ENCODE measurements at regions not wholly inside any gene's neighbourhood (a gene's known extent, or its start where the extent isn't known, plus 50 kb on each side); places are given as distances from the start of the nearest gene placed in this dataset.
A peak's percentile ranks its signal among the peaks of the same experiment; 100 is the strongest.

- TF ChIP-seq SIN3A (IDR thresholded peaks at IDR 0.05; ENCODE audit: borderline replicate concordance, insufficient read depth, low read length) (no peak), TAF1 (IDR thresholded peaks at IDR 0.05; ENCODE audit: borderline replicate concordance, insufficient read depth, low read length) (no peak), REST (IDR thresholded peaks at IDR 0.05; ENCODE audit: insufficient read depth in 1 of 2, low read depth in 2 of 2, low read length in 2 of 2) (no peak), POLR2AphosphoS5 (IDR thresholded peaks at IDR 0.05; ENCODE audit: low read depth, low read length) (no peak), FOXP2 (optimal IDR thresholded peaks at IDR 0.05; ENCODE audit: borderline replicate concordance, extremely low read depth, extremely low read length, insufficient read depth) (no peak)
Measured at GRCh38 chr2:15729709-15730544, 138.3 kb downstream of the DDX1 start.

- TF ChIP-seq TAF1 (IDR thresholded peaks at IDR 0.05; ENCODE audit: borderline replicate concordance, insufficient read depth, low read length), result no peak
- peak; percentile 98 for TF ChIP-seq FOXP2 (optimal IDR thresholded peaks at IDR 0.05; ENCODE audit: borderline replicate concordance, extremely low read depth, extremely low read length, insufficient read depth)
- TF ChIP-seq POLR2AphosphoS5 (IDR thresholded peaks at IDR 0.05; ENCODE audit: low read depth, low read length), result peak; percentile 34; the same call in 1 of the 2 replicates
- peak; percentile 65; the same call in 1 of the 2 replicates for TF ChIP-seq SIN3A (IDR thresholded peaks at IDR 0.05; ENCODE audit: borderline replicate concordance, insufficient read depth, low read length)
- TF ChIP-seq REST (IDR thresholded peaks at IDR 0.05; ENCODE audit: insufficient read depth in 1 of 2, low read depth in 2 of 2, low read length in 2 of 2), result peak in 1 of 2 experiments; percentile 53; a peak in 1 of 4 replicates
Measured at GRCh38 chr2:15730545-15731212, 139.0 kb downstream of the DDX1 start.

GRCh38 chr2:15731213-15731888 lies 139.7 kb downstream of the DDX1 start:
- TF ChIP-seq TAF1 (IDR thresholded peaks at IDR 0.05; ENCODE audit: borderline replicate concordance, insufficient read depth, low read length) (no peak), FOXP2 (optimal IDR thresholded peaks at IDR 0.05; ENCODE audit: borderline replicate concordance, extremely low read depth, extremely low read length, insufficient read depth) (no peak), SIN3A (IDR thresholded peaks at IDR 0.05; ENCODE audit: borderline replicate concordance, insufficient read depth, low read length) (no peak), POLR2AphosphoS5 (IDR thresholded peaks at IDR 0.05; ENCODE audit: low read depth, low read length) (no peak), REST (IDR thresholded peaks at IDR 0.05; ENCODE audit: insufficient read depth in 1 of 2, low read depth in 2 of 2, low read length in 2 of 2) (no peak)

GRCh38 chr2:15731889-15732271 lies 140.2 kb downstream of the DDX1 start:
- TF ChIP-seq TAF1 (IDR thresholded peaks at IDR 0.05; ENCODE audit: borderline replicate concordance, insufficient read depth, low read length) (no peak), FOXP2 (optimal IDR thresholded peaks at IDR 0.05; ENCODE audit: borderline replicate concordance, extremely low read depth, extremely low read length, insufficient read depth) (no peak), SIN3A (IDR thresholded peaks at IDR 0.05; ENCODE audit: borderline replicate concordance, insufficient read depth, low read length) (no peak), REST (IDR thresholded peaks at IDR 0.05; ENCODE audit: insufficient read depth in 1 of 2, low read depth in 2 of 2, low read length in 2 of 2) (no peak), POLR2AphosphoS5 (IDR thresholded peaks at IDR 0.05; ENCODE audit: low read depth, low read length) (no peak)
